Bronchial epithelial cell (primary cell): ENCODE measurements at regions not wholly inside any gene's neighbourhood (a gene's known extent, or its start where the extent isn't known, plus 50 kb on each side); places are given as distances from the start of the nearest gene placed in this dataset.

ENCODE experiments used
- DNase-seq: peaks from one replicate; pipeline ENCODE4 v3.0.0-alpha.2; 2010; ENCODE audit warnings: low read depth
- FAIRE-seq: peaks from 2 replicates; lab custom pipeline; 2011; peaks lifted over from hg19 to GRCh38; lab: Jason Lieb, UNC
- H3K27me3 ChIP-seq: 2 replicates; pipeline ENCODE4 v1.5.1; 2011; ENCODE audit warnings: low read length; ENCODE audit not compliant: control insufficient read depth, insufficient read depth
- H3K36me3 ChIP-seq: 2 replicates; pipeline ENCODE4 v1.5.1; 2011; ENCODE audit warnings: low read length; ENCODE audit not compliant: control insufficient read depth, insufficient read depth
- H3K4me3 ChIP-seq: 2 replicates; pipeline ENCODE4 v1.5.1; 2011; ENCODE audit warnings: mild to moderate bottlenecking, low read depth, low read length, control low read depth
- TF ChIP-seq, protein P1 (sequence below): IDR thresholded peaks from 2 replicates; pipeline ENCODE4 v1.5.1; 2011; ENCODE audit warnings: mild to moderate bottlenecking, moderate library complexity, low read length, control low read depth, inconsistent platforms; ENCODE audit not compliant: insufficient read depth, severe bottlenecking

DNA sequence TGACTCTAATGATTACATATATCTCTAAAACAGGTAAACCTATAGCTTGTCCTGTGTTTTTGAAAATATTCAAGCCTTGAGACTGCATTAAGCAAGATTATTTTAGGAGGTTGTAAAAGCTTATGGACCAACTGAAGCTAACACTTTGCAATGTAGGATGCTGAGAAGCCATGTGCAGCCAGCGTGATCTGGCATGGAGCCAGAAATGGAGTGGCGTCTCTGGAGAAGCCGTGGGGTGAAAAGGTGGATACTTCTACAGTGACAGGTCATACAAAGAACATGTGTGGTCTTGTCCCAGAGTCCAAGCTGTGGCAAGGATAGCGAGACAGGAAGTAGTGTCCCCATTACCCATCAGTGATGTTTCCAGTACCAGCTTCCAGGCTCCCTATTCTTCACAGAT lies 100.8 kb upstream of the CD180 start:
- DNase-seq = peak; percentile 23
- TF ChIP-seq, protein P1, sequence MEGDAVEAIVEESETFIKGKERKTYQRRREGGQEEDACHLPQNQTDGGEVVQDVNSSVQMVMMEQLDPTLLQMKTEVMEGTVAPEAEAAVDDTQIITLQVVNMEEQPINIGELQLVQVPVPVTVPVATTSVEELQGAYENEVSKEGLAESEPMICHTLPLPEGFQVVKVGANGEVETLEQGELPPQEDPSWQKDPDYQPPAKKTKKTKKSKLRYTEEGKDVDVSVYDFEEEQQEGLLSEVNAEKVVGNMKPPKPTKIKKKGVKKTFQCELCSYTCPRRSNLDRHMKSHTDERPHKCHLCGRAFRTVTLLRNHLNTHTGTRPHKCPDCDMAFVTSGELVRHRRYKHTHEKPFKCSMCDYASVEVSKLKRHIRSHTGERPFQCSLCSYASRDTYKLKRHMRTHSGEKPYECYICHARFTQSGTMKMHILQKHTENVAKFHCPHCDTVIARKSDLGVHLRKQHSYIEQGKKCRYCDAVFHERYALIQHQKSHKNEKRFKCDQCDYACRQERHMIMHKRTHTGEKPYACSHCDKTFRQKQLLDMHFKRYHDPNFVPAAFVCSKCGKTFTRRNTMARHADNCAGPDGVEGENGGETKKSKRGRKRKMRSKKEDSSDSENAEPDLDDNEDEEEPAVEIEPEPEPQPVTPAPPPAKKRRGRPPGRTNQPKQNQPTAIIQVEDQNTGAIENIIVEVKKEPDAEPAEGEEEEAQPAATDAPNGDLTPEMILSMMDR = no peak
- no peak overlapping the region for H3K4me3 ChIP-seq
- no peaks in the 10 kb centered on the region for H3K36me3 ChIP-seq
- peak; percentile 86 for FAIRE-seq
- H3K27me3 ChIP-seq = no peaks in the 10 kb centered on the region

GRCh38 chr5:67294266-67294938 lies 97.8 kb upstream of the CD180 start:
- DNase-seq (no peak), FAIRE-seq (no peak)
- no peak overlapping the region for H3K4me3 ChIP-seq
- H3K27me3 ChIP-seq = no peaks in the 10 kb centered on the region
- H3K36me3 ChIP-seq = no peaks in the 10 kb centered on the region
- TF ChIP-seq, protein P1 = no peak

GRCh38 chr5:67293226-67293625 lies 96.6 kb upstream of the CD180 start:
- FAIRE-seq (no peak), DNase-seq (no peak)
- TF ChIP-seq, protein P1 = no peak
- Histone ChIP-seq H3K27me3 (no peaks in the 10 kb centered on the region), H3K4me3 (no peak overlapping the region), H3K36me3 (no peaks in the 10 kb centered on the region)

- H3K27me3 ChIP-seq = no peaks in the 10 kb centered on the region
- FAIRE-seq (no peak), DNase-seq (no peak)
- TF ChIP-seq, protein P1 = no peak
- H3K36me3 ChIP-seq = no peaks in the 10 kb centered on the region
- no peak overlapping the region for H3K4me3 ChIP-seq
Observed at GRCh38 chr5:67292201-67292940, 95.8 kb upstream of the CD180 start.

DNA sequence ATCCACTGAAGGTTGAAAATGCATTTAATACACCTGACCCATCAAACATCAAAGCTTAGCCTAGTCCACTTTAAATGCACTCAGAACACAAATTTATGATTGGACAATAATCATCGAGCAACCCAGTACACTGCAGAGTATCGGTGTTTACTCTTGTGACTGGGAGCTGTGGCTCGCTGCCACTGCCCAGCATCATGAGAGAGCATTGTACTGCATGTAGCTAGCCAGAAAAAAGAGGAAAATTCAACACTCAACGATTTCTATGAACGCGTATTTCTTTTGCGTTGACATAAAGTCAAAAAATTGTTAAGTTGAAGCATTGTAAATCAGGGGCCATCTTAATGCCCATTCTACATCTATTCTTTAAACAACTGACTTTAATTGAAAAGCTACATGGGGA lies 95.1 kb upstream of the CD180 start:
- TF ChIP-seq, protein P1 = no peak
- no peak overlapping the region for H3K4me3 ChIP-seq
- no peaks in the 10 kb centered on the region for H3K36me3 ChIP-seq
- no peaks in the 10 kb centered on the region for H3K27me3 ChIP-seq
- DNase-seq = no peak
- no peak for FAIRE-seq

GRCh38 chr5:67291066-67291465 lies 94.5 kb upstream of the CD180 start:
- H3K4me3 ChIP-seq = no peak overlapping the region
- H3K36me3 ChIP-seq = no peaks in the 10 kb centered on the region
- FAIRE-seq (no peak), DNase-seq (no peak)
- TF ChIP-seq, protein P1 = no peak
- H3K27me3 ChIP-seq = no peaks in the 10 kb centered on the region
